ENCODE measurements at regions not wholly inside any gene's neighbourhood (a gene's known extent, or its start where the extent isn't known, plus 50 kb on each side); places are given as distances from the start of the nearest gene placed in this dataset.
"Not testable (repeated sequence)": the region's sequence is repeated elsewhere in the genome, so short reads cannot be mapped to it uniquely, and the experiment has no call there.

DNA sequence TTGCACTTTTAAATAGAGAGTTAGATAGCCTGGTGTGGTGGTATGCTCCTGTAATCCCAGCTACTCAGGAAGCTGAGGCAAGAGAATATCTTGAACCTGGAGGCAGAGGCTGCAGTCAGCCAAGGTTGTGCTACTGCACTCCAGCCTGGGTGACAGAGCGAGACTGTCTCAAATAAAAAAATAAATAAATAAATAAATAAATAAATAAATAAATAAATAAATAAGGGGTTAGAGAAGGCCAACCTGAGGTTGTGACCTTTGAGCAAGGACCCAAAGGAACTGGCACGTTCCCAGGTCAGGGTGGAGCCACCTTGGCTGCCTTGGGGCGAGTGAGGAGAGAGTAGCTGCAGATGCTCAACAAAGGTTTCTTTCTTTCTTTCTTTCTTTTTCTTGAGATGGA is 65.3 kb upstream of the TENM4 start:
- TF ChIP-seq, protein P1, sequence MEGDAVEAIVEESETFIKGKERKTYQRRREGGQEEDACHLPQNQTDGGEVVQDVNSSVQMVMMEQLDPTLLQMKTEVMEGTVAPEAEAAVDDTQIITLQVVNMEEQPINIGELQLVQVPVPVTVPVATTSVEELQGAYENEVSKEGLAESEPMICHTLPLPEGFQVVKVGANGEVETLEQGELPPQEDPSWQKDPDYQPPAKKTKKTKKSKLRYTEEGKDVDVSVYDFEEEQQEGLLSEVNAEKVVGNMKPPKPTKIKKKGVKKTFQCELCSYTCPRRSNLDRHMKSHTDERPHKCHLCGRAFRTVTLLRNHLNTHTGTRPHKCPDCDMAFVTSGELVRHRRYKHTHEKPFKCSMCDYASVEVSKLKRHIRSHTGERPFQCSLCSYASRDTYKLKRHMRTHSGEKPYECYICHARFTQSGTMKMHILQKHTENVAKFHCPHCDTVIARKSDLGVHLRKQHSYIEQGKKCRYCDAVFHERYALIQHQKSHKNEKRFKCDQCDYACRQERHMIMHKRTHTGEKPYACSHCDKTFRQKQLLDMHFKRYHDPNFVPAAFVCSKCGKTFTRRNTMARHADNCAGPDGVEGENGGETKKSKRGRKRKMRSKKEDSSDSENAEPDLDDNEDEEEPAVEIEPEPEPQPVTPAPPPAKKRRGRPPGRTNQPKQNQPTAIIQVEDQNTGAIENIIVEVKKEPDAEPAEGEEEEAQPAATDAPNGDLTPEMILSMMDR (IDR thresholded peaks at IDR 0.05; ENCODE audit: low read length): no peak
- no peak for TF ChIP-seq EZH2 (IDR thresholded peaks at IDR 0.05; ENCODE audit: borderline replicate concordance, low read length)
- Histone ChIP-seq H3K27ac (ENCODE audit: low read depth, low read length, poor library complexity, severe bottlenecking) (no peak overlapping the region), H3K4me3 (ENCODE audit: low read depth, low read length, poor library complexity, severe bottlenecking) (no peak overlapping the region), H3K36me3 (ENCODE audit: insufficient read depth, low read length) (no peaks in the 10 kb centered on the region), H3K79me2 (ENCODE audit: insufficient read depth, low read length) (no peaks in the 10 kb centered on the region), H4K20me1 (ENCODE audit: insufficient read depth, low read length) (no peaks in the 10 kb centered on the region), H3F3A (ENCODE audit: insufficient read depth, low read length) (no peaks in the 10 kb centered on the region), H3K27me3 (ENCODE audit: insufficient read depth, low read length) (no peaks in the 10 kb centered on the region), H3K9ac (ENCODE audit: low read length) (no peak overlapping the region), H3K4me2 (ENCODE audit: low read length) (no peak overlapping the region), H3K4me1 (ENCODE audit: insufficient read depth, low read length, severe bottlenecking) (no peaks in the 10 kb centered on the region), H2AFZ (ENCODE audit: low read length) (no peak overlapping the region), H3K9me3 (ENCODE audit: low read length) (no peaks in the 10 kb centered on the region), H3K9me2 (ENCODE audit: low read depth, low read length) (no peaks in the 10 kb centered on the region)

DNA sequence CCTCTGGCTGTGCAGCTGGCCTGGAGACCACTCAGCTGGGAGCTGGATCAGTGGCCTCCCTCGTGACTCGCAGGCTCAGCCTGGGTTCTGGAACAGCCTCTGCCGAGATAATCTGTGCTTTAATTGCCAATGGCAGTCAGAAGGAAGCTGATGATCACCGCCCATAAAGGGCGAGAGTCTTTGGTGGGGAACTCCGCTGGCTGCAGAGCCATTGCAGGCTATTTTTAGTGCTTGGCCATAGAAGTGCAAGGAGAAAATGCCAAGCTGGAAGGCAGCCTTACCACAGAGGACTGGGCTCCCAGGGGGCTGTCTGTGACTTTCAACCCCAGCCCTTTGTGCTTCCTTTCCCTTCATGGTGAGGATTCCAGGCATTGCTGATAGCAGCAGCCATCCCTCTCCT is 62.2 kb upstream of the TENM4 start:
- H3K9me2 ChIP-seq (ENCODE audit: low read depth, low read length): no peaks in the 10 kb centered on the region
- H3K9me3 ChIP-seq (ENCODE audit: low read length): no peaks in the 10 kb centered on the region
- H3K4me3 ChIP-seq (ENCODE audit: low read depth, low read length, poor library complexity, severe bottlenecking): no peak overlapping the region
- H3F3A ChIP-seq (ENCODE audit: insufficient read depth, low read length): no peaks in the 10 kb centered on the region
- H3K27me3 ChIP-seq (ENCODE audit: insufficient read depth, low read length): no peaks in the 10 kb centered on the region
- no peak overlapping the region for H3K4me2 ChIP-seq (ENCODE audit: low read length)
- TF ChIP-seq, protein P1 (IDR thresholded peaks at IDR 0.05; ENCODE audit: low read length): no peak
- no peak for TF ChIP-seq EZH2 (IDR thresholded peaks at IDR 0.05; ENCODE audit: borderline replicate concordance, low read length)
- no peak overlapping the region for H3K9ac ChIP-seq (ENCODE audit: low read length)
- H3K4me1 ChIP-seq (ENCODE audit: insufficient read depth, low read length, severe bottlenecking): no peaks in the 10 kb centered on the region
- H2AFZ ChIP-seq (ENCODE audit: low read length): no peak overlapping the region
- no peak overlapping the region for H3K27ac ChIP-seq (ENCODE audit: low read depth, low read length, poor library complexity, severe bottlenecking)
- H3K36me3 ChIP-seq (ENCODE audit: insufficient read depth, low read length): no peaks in the 10 kb centered on the region
- H3K79me2 ChIP-seq (ENCODE audit: insufficient read depth, low read length): no peaks in the 10 kb centered on the region
- no peaks in the 10 kb centered on the region for H4K20me1 ChIP-seq (ENCODE audit: insufficient read depth, low read length)

DNA sequence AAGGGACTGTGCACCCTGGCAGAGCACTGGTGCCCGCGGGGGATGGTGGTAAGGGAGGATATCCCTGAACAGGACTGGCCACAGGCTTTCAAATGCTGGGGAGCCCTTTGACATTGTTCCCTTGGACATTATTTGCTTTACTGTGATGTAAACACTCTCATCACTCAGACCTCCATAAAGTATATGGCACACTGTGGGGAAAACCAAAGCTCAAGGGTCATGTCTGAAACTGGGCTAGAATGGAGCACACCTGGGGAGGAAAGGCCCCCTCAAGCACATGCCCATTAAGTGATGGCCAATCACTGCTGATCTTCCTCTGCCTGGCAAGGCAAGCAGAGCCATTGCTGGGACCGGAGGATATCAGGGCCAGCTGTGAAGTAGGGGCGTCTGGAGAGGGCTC is 60.9 kb upstream of the TENM4 start:
- Histone ChIP-seq H3K36me3 (ENCODE audit: insufficient read depth, low read length) (no peaks in the 10 kb centered on the region), H3K9me2 (ENCODE audit: low read depth, low read length) (no peaks in the 10 kb centered on the region), H3K27ac (ENCODE audit: low read depth, low read length, poor library complexity, severe bottlenecking) (no peak overlapping the region), H3K79me2 (ENCODE audit: insufficient read depth, low read length) (no peaks in the 10 kb centered on the region), H4K20me1 (ENCODE audit: insufficient read depth, low read length) (no peaks in the 10 kb centered on the region), H3K9ac (ENCODE audit: low read length) (no peak overlapping the region), H3K4me3 (ENCODE audit: low read depth, low read length, poor library complexity, severe bottlenecking) (no peak overlapping the region), H2AFZ (ENCODE audit: low read length) (no peak overlapping the region), H3K27me3 (ENCODE audit: insufficient read depth, low read length) (no peaks in the 10 kb centered on the region), H3K9me3 (ENCODE audit: low read length) (no peaks in the 10 kb centered on the region), H3K4me1 (ENCODE audit: insufficient read depth, low read length, severe bottlenecking) (no peaks in the 10 kb centered on the region), H3F3A (ENCODE audit: insufficient read depth, low read length) (no peaks in the 10 kb centered on the region), H3K4me2 (ENCODE audit: low read length) (no peak overlapping the region)
- no peak for TF ChIP-seq EZH2 (IDR thresholded peaks at IDR 0.05; ENCODE audit: borderline replicate concordance, low read length)
- TF ChIP-seq, protein P1 (IDR thresholded peaks at IDR 0.05; ENCODE audit: low read length): no peak

DNA sequence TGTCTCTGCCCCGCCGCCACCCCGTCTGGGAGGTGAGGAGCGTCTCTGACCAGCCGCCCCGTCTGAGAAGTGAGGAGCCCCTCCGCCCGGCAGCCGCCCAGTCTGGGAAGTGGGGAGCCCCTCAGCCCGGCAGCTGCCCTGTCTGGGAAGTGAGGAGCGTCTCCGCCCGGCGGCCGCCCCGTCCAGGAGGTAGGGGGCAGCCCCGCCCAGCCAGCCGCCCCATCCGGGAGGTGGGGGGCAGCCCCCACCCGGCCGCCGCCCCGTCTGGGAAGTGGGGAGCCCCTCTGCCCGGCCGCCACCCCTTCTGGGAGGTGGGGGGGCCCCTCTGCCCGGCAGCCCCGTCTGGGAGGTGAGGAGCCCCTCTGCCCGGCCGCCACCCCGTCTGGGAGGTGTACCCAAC is 59.1 kb upstream of the TENM4 start:
- not testable (repeated sequence) for H3K27me3 ChIP-seq (ENCODE audit: insufficient read depth, low read length); H3K4me1 ChIP-seq (ENCODE audit: insufficient read depth, low read length, severe bottlenecking); H3K4me2 ChIP-seq (ENCODE audit: low read length); H3K9me2 ChIP-seq (ENCODE audit: low read depth, low read length); H3K9me3 ChIP-seq (ENCODE audit: low read length); H3K9ac ChIP-seq (ENCODE audit: low read length); H3K4me3 ChIP-seq (ENCODE audit: low read depth, low read length, poor library complexity, severe bottlenecking); H4K20me1 ChIP-seq (ENCODE audit: insufficient read depth, low read length); H2AFZ ChIP-seq (ENCODE audit: low read length); H3K36me3 ChIP-seq (ENCODE audit: insufficient read depth, low read length); H3K27ac ChIP-seq (ENCODE audit: low read depth, low read length, poor library complexity, severe bottlenecking); H3K79me2 ChIP-seq (ENCODE audit: insufficient read depth, low read length); H3F3A ChIP-seq (ENCODE audit: insufficient read depth, low read length)

All from OCI-LY1 (cell line).